GM12864 (cell line): ENCODE measurements at regions not wholly inside any gene's neighbourhood (a gene's known extent, or its start where the extent isn't known, plus 50 kb on each side); places are given as distances from the start of the nearest gene placed in this dataset.

Source experiments
- DNase-seq: peaks from one replicate; pipeline ENCODE4 v3.0.0-alpha.2; 2011; ENCODE audit warnings: low read depth
- H3K4me3 ChIP-seq: 2 replicates; pipeline ENCODE4 v1.5.1; 2011; ENCODE audit warnings: mild to moderate bottlenecking, low read depth, low read length, control low read depth
- CTCF ChIP-seq: IDR thresholded peaks from 2 replicates; pipeline ENCODE4 v1.5.1; 2011; ENCODE audit warnings: low read depth, mild to moderate bottlenecking, moderate library complexity, low read length, control low read depth, inconsistent platforms; ENCODE audit errors: missing control alignments

GRCh38 chr1:80520949-80521348 lies 1279.8 kb upstream of the ADGRL2 start:
- TF ChIP-seq CTCF: no peak
- H3K4me3 ChIP-seq: no peak overlapping the region
- DNase-seq: no peak

- no peak for TF ChIP-seq CTCF
- H3K4me3 ChIP-seq: no peak overlapping the region
- DNase-seq: no peak
Measured at GRCh38 chr1:80517062-80517461, 1283.7 kb upstream of the ADGRL2 start.

- no peak for TF ChIP-seq CTCF
- no peak overlapping the region for H3K4me3 ChIP-seq
- DNase-seq: no peak
Measured at GRCh38 chr1:80509965-80510522, 1290.7 kb upstream of the ADGRL2 start.

GRCh38 chr1:80506216-80506615 lies 1294.5 kb upstream of the ADGRL2 start:
- no peak for TF ChIP-seq CTCF
- DNase-seq: no peak
- no peak overlapping the region for H3K4me3 ChIP-seq

- no peak for DNase-seq
- no peak for TF ChIP-seq CTCF
- H3K4me3 ChIP-seq: no peak overlapping the region
Measured at GRCh38 chr1:80498673-80499072, 1302.1 kb upstream of the ADGRL2 start.

GRCh38 chr1:80495806-80496205 lies 1304.9 kb upstream of the ADGRL2 start:
- H3K4me3 ChIP-seq: no peak overlapping the region
- DNase-seq: no peak
- TF ChIP-seq CTCF: no peak

- no peak overlapping the region for H3K4me3 ChIP-seq
- no peak for TF ChIP-seq CTCF
Measured at GRCh38 chr1:80472145-80472544, 1328.6 kb upstream of the ADGRL2 start.

More at GRCh38 chr1:80472145-80472544, 1328.6 kb upstream of the ADGRL2 start:
- no peak for DNase-seq
